ENCODE measurements at regions not wholly inside any gene's neighbourhood (a gene's known extent, or its start where the extent isn't known, plus 50 kb on each side); places are given as distances from the start of the nearest gene placed in this dataset.

DNA sequence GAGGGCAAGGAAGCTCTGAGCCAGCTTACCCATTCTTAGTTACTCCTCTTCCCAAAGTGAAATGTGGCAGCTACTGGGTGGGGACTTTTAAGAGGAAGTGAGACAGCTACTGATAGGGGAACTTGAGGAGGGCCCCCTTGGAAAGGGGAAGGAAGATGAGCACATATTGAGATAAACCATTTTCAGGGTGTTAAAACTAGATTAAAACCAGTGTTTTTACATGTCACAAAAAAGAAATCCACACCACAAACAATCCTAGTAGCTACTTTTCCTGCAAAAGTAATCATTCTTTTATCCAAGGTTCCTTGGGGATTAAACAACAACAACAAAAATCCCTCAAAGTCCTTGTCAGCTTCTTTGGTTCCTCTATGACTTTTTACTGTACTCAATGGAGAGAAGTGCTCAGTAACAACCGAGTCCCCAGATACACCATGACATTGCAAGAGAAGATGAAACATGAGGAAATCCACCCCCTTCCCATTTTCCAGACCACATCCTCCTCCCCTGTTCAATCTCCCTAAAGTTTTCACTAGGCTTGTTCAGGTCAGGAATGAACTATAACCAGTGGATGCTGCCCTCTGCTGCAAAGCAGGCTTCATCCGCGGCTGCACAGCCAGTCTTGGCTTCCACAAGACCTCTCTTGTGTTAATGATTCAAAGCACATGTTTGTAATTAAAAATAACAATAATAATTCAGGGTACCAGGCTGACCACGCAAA lies 113.5 kb upstream of the TMEM164 start (continued):
- TF ChIP-seq, protein P1, sequence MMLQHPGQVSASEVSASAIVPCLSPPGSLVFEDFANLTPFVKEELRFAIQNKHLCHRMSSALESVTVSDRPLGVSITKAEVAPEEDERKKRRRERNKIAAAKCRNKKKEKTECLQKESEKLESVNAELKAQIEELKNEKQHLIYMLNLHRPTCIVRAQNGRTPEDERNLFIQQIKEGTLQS (IDR thresholded peaks at IDR 0.05; ENCODE audit: borderline replicate concordance, extremely low read depth, low read depth, low read length): no peak
- no peak for TF ChIP-seq POU2F2 (IDR thresholded peaks at IDR 0.05; ENCODE audit: borderline replicate concordance, low read depth, low read length)
- TF ChIP-seq DPF2 (IDR thresholded peaks at IDR 0.05): 0 out of 2 replicates have a peak, but pooled peaks have one; percentile 41
- no peak for TF ChIP-seq RB1 (IDR thresholded peaks at IDR 0.05; ENCODE audit: borderline replicate concordance)
- TF ChIP-seq NR2F1 (conservative IDR thresholded peaks at IDR 0.05): no peak
- no peak for TF ChIP-seq CEBPB (IDR thresholded peaks at IDR 0.05; ENCODE audit: borderline replicate concordance in 1 of 2, low read depth in 2 of 2, low read length in 2 of 2)
- no peak for TF ChIP-seq TCF7 (IDR thresholded peaks at IDR 0.05; ENCODE audit: borderline replicate concordance)
- no peak for TF ChIP-seq IRF4 (IDR thresholded peaks at IDR 0.05; ENCODE audit: low read depth, low read length)
- TF ChIP-seq NFIC (IDR thresholded peaks at IDR 0.05; ENCODE audit: low read depth, low read length): peak; percentile 68; the same call in 1 of the 2 replicates
- TF ChIP-seq IKZF2 (IDR thresholded peaks at IDR 0.05): peak; percentile 73 to 84; a peak in 3 of 4 replicates
- no peak for TF ChIP-seq ASH2L (IDR thresholded peaks at IDR 0.05; ENCODE audit: borderline replicate concordance, low read depth)
- no peak for TF ChIP-seq SIX5 (IDR thresholded peaks at IDR 0.05; ENCODE audit: low read depth, low read length, severe bottlenecking)
- no peak for TF ChIP-seq SMAD1 (IDR thresholded peaks at IDR 0.05; ENCODE audit: low read depth, partially characterized antibody)
- TF ChIP-seq ZNF274 (IDR thresholded peaks at IDR 0.05; ENCODE audit: insufficient read depth, insufficient read length): no peak
- TF ChIP-seq GATAD2B (conservative IDR thresholded peaks at IDR 0.05; ENCODE audit: low read depth): no peak
- no peak for TF ChIP-seq SREBF1 (IDR thresholded peaks at IDR 0.05; ENCODE audit: low read length)
- TF ChIP-seq NRF1 (conservative IDR thresholded peaks at IDR 0.05; ENCODE audit: low read depth, low read length): no peak
- no peak for TF ChIP-seq SP1 (IDR thresholded peaks at IDR 0.05; ENCODE audit: low read depth, low read length)
- TF ChIP-seq, protein P2, sequence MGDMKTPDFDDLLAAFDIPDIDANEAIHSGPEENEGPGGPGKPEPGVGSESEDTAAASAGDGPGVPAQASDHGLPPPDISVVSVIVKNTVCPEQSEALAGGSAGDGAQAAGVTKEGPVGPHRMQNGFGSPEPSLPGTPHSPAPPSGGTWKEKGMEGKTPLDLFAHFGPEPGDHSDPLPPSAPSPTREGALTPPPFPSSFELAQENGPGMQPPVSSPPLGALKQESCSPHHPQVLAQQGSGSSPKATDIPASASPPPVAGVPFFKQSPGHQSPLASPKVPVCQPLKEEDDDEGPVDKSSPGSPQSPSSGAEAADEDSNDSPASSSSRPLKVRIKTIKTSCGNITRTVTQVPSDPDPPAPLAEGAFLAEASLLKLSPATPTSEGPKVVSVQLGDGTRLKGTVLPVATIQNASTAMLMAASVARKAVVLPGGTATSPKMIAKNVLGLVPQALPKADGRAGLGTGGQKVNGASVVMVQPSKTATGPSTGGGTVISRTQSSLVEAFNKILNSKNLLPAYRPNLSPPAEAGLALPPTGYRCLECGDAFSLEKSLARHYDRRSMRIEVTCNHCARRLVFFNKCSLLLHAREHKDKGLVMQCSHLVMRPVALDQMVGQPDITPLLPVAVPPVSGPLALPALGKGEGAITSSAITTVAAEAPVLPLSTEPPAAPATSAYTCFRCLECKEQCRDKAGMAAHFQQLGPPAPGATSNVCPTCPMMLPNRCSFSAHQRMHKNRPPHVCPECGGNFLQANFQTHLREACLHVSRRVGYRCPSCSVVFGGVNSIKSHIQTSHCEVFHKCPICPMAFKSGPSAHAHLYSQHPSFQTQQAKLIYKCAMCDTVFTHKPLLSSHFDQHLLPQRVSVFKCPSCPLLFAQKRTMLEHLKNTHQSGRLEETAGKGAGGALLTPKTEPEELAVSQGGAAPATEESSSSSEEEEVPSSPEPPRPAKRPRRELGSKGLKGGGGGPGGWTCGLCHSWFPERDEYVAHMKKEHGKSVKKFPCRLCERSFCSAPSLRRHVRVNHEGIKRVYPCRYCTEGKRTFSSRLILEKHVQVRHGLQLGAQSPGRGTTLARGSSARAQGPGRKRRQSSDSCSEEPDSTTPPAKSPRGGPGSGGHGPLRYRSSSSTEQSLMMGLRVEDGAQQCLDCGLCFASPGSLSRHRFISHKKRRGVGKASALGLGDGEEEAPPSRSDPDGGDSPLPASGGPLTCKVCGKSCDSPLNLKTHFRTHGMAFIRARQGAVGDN (IDR thresholded peaks at IDR 0.05): no peak
- TF ChIP-seq SUZ12 (IDR thresholded peaks at IDR 0.05; ENCODE audit: unreplicated experiment): no peak
- peak; percentile 24; the same call in 1 of the 2 replicates for TF ChIP-seq RUNX3 (IDR thresholded peaks at IDR 0.05; ENCODE audit: low read length)
- peak; percentile 22; the same call in 1 of the 2 replicates for TF ChIP-seq FOXM1 (IDR thresholded peaks at IDR 0.05; ENCODE audit: low read depth, low read length)
- TF ChIP-seq, protein P3, sequence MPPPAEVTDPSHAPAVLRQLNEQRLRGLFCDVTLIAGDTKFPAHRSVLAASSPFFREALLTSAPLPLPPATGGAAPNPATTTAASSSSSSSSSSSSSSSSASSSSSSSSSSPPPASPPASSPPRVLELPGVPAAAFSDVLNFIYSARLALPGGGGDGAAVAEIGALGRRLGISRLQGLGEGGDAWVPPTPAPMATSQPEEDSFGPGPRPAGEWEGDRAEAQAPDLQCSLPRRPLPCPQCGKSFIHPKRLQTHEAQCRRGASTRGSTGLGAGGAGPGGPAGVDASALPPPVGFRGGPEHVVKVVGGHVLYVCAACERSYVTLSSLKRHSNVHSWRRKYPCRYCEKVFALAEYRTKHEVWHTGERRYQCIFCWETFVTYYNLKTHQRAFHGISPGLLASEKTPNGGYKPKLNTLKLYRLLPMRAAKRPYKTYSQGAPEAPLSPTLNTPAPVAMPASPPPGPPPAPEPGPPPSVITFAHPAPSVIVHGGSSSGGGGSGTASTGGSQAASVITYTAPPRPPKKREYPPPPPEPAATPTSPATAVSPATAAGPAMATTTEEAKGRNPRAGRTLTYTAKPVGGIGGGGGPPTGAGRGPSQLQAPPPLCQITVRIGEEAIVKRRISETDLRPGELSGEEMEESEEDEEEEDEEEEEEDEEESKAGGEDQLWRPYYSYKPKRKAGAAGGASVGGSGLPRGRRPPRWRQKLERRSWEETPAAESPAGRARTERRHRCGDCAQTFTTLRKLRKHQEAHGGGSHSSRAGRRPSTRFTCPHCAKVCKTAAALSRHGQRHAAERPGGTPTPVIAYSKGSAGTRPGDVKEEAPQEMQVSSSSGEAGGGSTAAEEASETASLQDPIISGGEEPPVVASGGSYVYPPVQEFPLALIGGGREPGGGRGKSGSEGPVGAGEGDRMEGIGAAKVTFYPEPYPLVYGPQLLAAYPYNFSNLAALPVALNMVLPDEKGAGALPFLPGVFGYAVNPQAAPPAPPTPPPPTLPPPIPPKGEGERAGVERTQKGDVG (CRISPR knock-in tag; IDR thresholded peaks at IDR 0.05): no peak
- TF ChIP-seq, protein P4, sequence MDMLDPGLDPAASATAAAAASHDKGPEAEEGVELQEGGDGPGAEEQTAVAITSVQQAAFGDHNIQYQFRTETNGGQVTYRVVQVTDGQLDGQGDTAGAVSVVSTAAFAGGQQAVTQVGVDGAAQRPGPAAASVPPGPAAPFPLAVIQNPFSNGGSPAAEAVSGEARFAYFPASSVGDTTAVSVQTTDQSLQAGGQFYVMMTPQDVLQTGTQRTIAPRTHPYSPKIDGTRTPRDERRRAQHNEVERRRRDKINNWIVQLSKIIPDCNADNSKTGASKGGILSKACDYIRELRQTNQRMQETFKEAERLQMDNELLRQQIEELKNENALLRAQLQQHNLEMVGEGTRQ (IDR thresholded peaks at IDR 0.05; ENCODE audit: borderline replicate concordance, low read depth, low read length): no peak
